Fibroblast of lung (primary cell): ENCODE measurements at regions not wholly inside any gene's neighbourhood (a gene's known extent, or its start where the extent isn't known, plus 50 kb on each side); places are given as distances from the start of the nearest gene placed in this dataset.

Experiments used
- CTCF ChIP-seq, 2 donors: IDR thresholded peaks in 1 of 2; conservative IDR thresholded peaks in 1 of 2; 1 replicate in 1 of 2; 2 replicates in 1 of 2; pipeline ENCODE4 v1.5.1; 2011 to 2012; ENCODE audit warnings: low read length in 2 of 2, control low read depth in 1 of 2, inconsistent platforms in 1 of 2, low read depth in 1 of 2, mild to moderate bottlenecking in 1 of 2
- EZH2 ChIP-seq: IDR thresholded peaks from 2 replicates; pipeline ENCODE4 v1.5.1; 2012; ENCODE audit warnings: low read length, control low read depth, mild to moderate bottlenecking; ENCODE audit errors: missing control alignments

- TF ChIP-seq CTCF (conservative IDR thresholded peaks at IDR 0.05 in 1 of 2, IDR thresholded peaks at IDR 0.05 in 1 of 2; ENCODE audit: low read depth in 1 of 2, low read length in 2 of 2) (no peak), EZH2 (no peak)
These were observed 521.2 kb downstream of the CHSY3 start for GRCh38 chr5:130425424-130425823.
